ENCODE measurements at regions not wholly inside any gene's neighbourhood (a gene's known extent, or its start where the extent isn't known, plus 50 kb on each side); places are given as distances from the start of the nearest gene placed in this dataset.

DNA sequence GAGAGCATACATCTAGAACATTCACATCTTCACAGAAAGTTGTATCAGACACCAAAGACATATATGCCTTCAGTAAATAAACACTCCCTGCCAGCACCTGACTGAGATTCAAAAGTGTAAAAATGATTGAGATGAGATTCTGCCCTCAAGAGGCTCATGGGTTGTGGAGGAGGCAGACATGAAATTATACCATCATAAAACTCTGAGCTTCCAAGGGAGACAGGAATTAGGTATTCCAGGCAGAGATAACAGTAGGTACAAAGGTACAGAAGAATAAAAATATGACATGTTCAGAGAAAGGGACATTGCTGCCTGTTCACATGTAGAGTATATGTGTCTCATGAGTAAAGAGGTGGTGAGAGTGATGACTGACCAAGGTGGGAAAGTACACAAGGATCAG is 322.3 kb downstream of the OSR1 start:
- TF ChIP-seq POLR2A (IDR thresholded peaks at IDR 0.05), result no peak
- TF ChIP-seq, protein P1, sequence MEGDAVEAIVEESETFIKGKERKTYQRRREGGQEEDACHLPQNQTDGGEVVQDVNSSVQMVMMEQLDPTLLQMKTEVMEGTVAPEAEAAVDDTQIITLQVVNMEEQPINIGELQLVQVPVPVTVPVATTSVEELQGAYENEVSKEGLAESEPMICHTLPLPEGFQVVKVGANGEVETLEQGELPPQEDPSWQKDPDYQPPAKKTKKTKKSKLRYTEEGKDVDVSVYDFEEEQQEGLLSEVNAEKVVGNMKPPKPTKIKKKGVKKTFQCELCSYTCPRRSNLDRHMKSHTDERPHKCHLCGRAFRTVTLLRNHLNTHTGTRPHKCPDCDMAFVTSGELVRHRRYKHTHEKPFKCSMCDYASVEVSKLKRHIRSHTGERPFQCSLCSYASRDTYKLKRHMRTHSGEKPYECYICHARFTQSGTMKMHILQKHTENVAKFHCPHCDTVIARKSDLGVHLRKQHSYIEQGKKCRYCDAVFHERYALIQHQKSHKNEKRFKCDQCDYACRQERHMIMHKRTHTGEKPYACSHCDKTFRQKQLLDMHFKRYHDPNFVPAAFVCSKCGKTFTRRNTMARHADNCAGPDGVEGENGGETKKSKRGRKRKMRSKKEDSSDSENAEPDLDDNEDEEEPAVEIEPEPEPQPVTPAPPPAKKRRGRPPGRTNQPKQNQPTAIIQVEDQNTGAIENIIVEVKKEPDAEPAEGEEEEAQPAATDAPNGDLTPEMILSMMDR (IDR thresholded peaks at IDR 0.05), result no peak
